ENCODE measurements at regions not wholly inside any gene's neighbourhood (a gene's known extent, or its start where the extent isn't known, plus 50 kb on each side); places are given as distances from the start of the nearest gene placed in this dataset.

- DNase-seq: no peak
Observed at GRCh38 chr9:86721843-86722705, 225.2 kb downstream of the GAS1 start.

GRCh38 chr9:86721226-86721781, 226.0 kb downstream of the GAS1 start:
- DNase-seq: no peak

- no peak for DNase-seq
Observed at GRCh38 chr9:86720639-86721225, 226.6 kb downstream of the GAS1 start.

GRCh38 chr9:86718388-86719049, 228.8 kb downstream of the GAS1 start:
- no peak for DNase-seq

GRCh38 chr9:86716326-86716922, 230.9 kb downstream of the GAS1 start:
- no peak for DNase-seq

- no peak for DNase-seq
Observed at GRCh38 chr9:86714999-86715398, 232.3 kb downstream of the GAS1 start.

GRCh38 chr9:86713970-86714369, 233.3 kb downstream of the GAS1 start:
- DNase-seq: no peak

- no peak for DNase-seq
Observed at GRCh38 chr9:86713470-86713869, 233.8 kb downstream of the GAS1 start.

GRCh38 chr9:86708918-86709835, 238.1 kb downstream of the GAS1 start:
- DNase-seq: no peak

GRCh38 chr9:86707932-86708510, 239.3 kb downstream of the GAS1 start:
- no peak for DNase-seq

- DNase-seq: no peak
Observed at GRCh38 chr9:86706391-86706790, 240.9 kb downstream of the GAS1 start.

GRCh38 chr9:86705490-86705889, 241.8 kb downstream of the GAS1 start:
- DNase-seq: no peak

GRCh38 chr9:86703346-86703745, 244.0 kb downstream of the GAS1 start:
- no peak for DNase-seq

- no peak for DNase-seq
Observed at GRCh38 chr9:86700629-86701028, 246.7 kb downstream of the GAS1 start.

GRCh38 chr9:86697999-86698398, 249.3 kb downstream of the GAS1 start:
- no peak for DNase-seq

GRCh38 chr9:86697213-86697612, 250.1 kb downstream of the GAS1 start:
- DNase-seq: no peak

- no peak for DNase-seq
Observed at GRCh38 chr9:86695910-86696424, 251.3 kb downstream of the GAS1 start.

- no peak for DNase-seq
Observed at GRCh38 chr9:86690034-86690433, 257.3 kb downstream of the GAS1 start.

GRCh38 chr9:86687788-86688187, 259.5 kb downstream of the GAS1 start:
- DNase-seq: no peak

- DNase-seq: no peak
Observed at GRCh38 chr9:86685556-86685955, 261.8 kb downstream of the GAS1 start.

- DNase-seq: no peak
Observed at GRCh38 chr9:86684148-86684547, 263.2 kb downstream of the GAS1 start.

GRCh38 chr9:86682240-86682639, 265.1 kb downstream of the GAS1 start:
- DNase-seq: no peak
